Skeletal muscle tissue (tissue), 3 donors: ENCODE measurements at regions not wholly inside any gene's neighbourhood (a gene's known extent, or its start where the extent isn't known, plus 50 kb on each side); places are given as distances from the start of the nearest gene placed in this dataset.

Experiments
- H3K27ac ChIP-seq: one replicate; pipeline ENCODE4 v1.7.0; 2013; ENCODE audit warnings: mild to moderate bottlenecking, low read depth, low read length, inconsistent platforms
- H3K27me3 ChIP-seq, 3 donors: one replicate each; pipeline ENCODE4 v1.7.0; 2013; ENCODE audit warnings: low read length in 3 of 3; ENCODE audit not compliant: control insufficient read depth in 3 of 3, insufficient read depth in 3 of 3
- H3K36me3 ChIP-seq, 3 donors: one replicate each; pipeline ENCODE4 v1.7.0; 2013; ENCODE audit warnings: low read length in 3 of 3; ENCODE audit not compliant: control insufficient read depth in 3 of 3, insufficient read depth in 3 of 3
- H3K4me1 ChIP-seq, 3 donors: one replicate each; pipeline ENCODE4 v1.7.0; 2013; ENCODE audit warnings: low read length in 3 of 3, mild to moderate bottlenecking in 3 of 3; ENCODE audit not compliant: control insufficient read depth in 3 of 3, insufficient read depth in 3 of 3
- H3K4me3 ChIP-seq, 3 donors: one replicate each; pipeline ENCODE4 v1.7.0; 2013; ENCODE audit warnings: low read length in 3 of 3
- H3K9ac ChIP-seq, 3 donors: one replicate each; pipeline ENCODE4 v1.7.0; 2013; ENCODE audit warnings: low read length in 3 of 3, mild to moderate bottlenecking in 3 of 3, moderate library complexity in 2 of 3, low read depth in 1 of 3
- H3K9me3 ChIP-seq, 3 donors: one replicate each; pipeline ENCODE4 v1.7.0; 2013; ENCODE audit warnings: low read length in 3 of 3; ENCODE audit not compliant: control insufficient read depth in 3 of 3
- donor health status: Osteomylitis.

- no peak overlapping the region for H3K4me3 ChIP-seq
- H3K36me3 ChIP-seq = no peaks in the 10 kb centered on the region
- H3K4me1 ChIP-seq = no peaks in the 10 kb centered on the region
These were observed 285.7 kb upstream of the STT3B start for GRCh38 chr3:31247063-31247447.

GRCh38 chr3:31247850-31248562 lies 284.7 kb upstream of the STT3B start:
- Histone ChIP-seq H3K27ac (no peak overlapping the region), H3K4me1 (no peaks in the 10 kb centered on the region), H3K4me3 (no peak overlapping the region), H3K27me3 (no peaks in the 10 kb centered on the region), H3K36me3 (no peaks in the 10 kb centered on the region), H3K9ac (no peak overlapping the region), H3K9me3 (no peaks in the 10 kb centered on the region)

More at GRCh38 chr3:31247063-31247447, 285.7 kb upstream of the STT3B start:
- H3K27ac ChIP-seq = no peak overlapping the region
- no peak overlapping the region for H3K9ac ChIP-seq
- H3K27me3 ChIP-seq = no peaks in the 10 kb centered on the region
- no peaks in the 10 kb centered on the region for H3K9me3 ChIP-seq

- H3K36me3 ChIP-seq = no peaks in the 10 kb centered on the region
- H3K4me3 ChIP-seq = no peak overlapping the region
- H3K27ac ChIP-seq = no peak overlapping the region
- H3K9ac ChIP-seq = no peak overlapping the region
- H3K27me3 ChIP-seq = no peaks in the 10 kb centered on the region
- no peaks in the 10 kb centered on the region for H3K4me1 ChIP-seq
- H3K9me3 ChIP-seq = no peaks in the 10 kb centered on the region
These were observed 284.1 kb upstream of the STT3B start for GRCh38 chr3:31248563-31248992.

GRCh38 chr3:31249545-31249944 lies 283.2 kb upstream of the STT3B start:
- no peaks in the 10 kb centered on the region for H3K4me1 ChIP-seq
- no peaks in the 10 kb centered on the region for H3K9me3 ChIP-seq
- H3K9ac ChIP-seq = no peak overlapping the region
- no peaks in the 10 kb centered on the region for H3K27me3 ChIP-seq
- H3K36me3 ChIP-seq = no peaks in the 10 kb centered on the region
- no peak overlapping the region for H3K4me3 ChIP-seq
- H3K27ac ChIP-seq = no peak overlapping the region

- H3K4me1 ChIP-seq = no peaks in the 10 kb centered on the region
- no peaks in the 10 kb centered on the region for H3K9me3 ChIP-seq
- no peaks in the 10 kb centered on the region for H3K27me3 ChIP-seq
- H3K4me3 ChIP-seq = no peak overlapping the region
- no peak overlapping the region for H3K9ac ChIP-seq
- H3K27ac ChIP-seq = no peak overlapping the region
- H3K36me3 ChIP-seq = no peaks in the 10 kb centered on the region
These were observed 282.5 kb upstream of the STT3B start for GRCh38 chr3:31250116-31250777.

- no peaks in the 10 kb centered on the region for H3K9me3 ChIP-seq
- H3K9ac ChIP-seq = no peak overlapping the region
- no peaks in the 10 kb centered on the region for H3K36me3 ChIP-seq
- no peak overlapping the region for H3K4me3 ChIP-seq
- no peak overlapping the region for H3K27ac ChIP-seq
- H3K4me1 ChIP-seq = no peaks in the 10 kb centered on the region
- no peaks in the 10 kb centered on the region for H3K27me3 ChIP-seq
These were observed 281.6 kb upstream of the STT3B start for GRCh38 chr3:31251083-31251482.

- no peaks in the 10 kb centered on the region for H3K27me3 ChIP-seq
- H3K9ac ChIP-seq = no peak overlapping the region
- no peaks in the 10 kb centered on the region for H3K4me1 ChIP-seq
- no peaks in the 10 kb centered on the region for H3K36me3 ChIP-seq
- H3K4me3 ChIP-seq = no peak overlapping the region
- no peak overlapping the region for H3K27ac ChIP-seq
- no peaks in the 10 kb centered on the region for H3K9me3 ChIP-seq
These were observed 280.2 kb upstream of the STT3B start for GRCh38 chr3:31252216-31253185.

- Histone ChIP-seq H3K36me3 (no peaks in the 10 kb centered on the region), H3K9me3 (no peaks in the 10 kb centered on the region), H3K27ac (no peak overlapping the region), H3K27me3 (no peaks in the 10 kb centered on the region), H3K4me1 (no peaks in the 10 kb centered on the region), H3K4me3 (no peak overlapping the region), H3K9ac (no peak overlapping the region)
These were observed 278.9 kb upstream of the STT3B start for GRCh38 chr3:31253782-31254181.

- H3K4me3 ChIP-seq = no peak overlapping the region
- H3K9ac ChIP-seq = no peak overlapping the region
- H3K9me3 ChIP-seq = no peaks in the 10 kb centered on the region
- no peaks in the 10 kb centered on the region for H3K36me3 ChIP-seq
- no peaks in the 10 kb centered on the region for H3K4me1 ChIP-seq
- H3K27ac ChIP-seq = no peak overlapping the region
- H3K27me3 ChIP-seq = no peaks in the 10 kb centered on the region
These were observed 278.2 kb upstream of the STT3B start for GRCh38 chr3:31254483-31254882.
